Fibroblast of lung (primary cell): ENCODE measurements at regions not wholly inside any gene's neighbourhood (a gene's known extent, or its start where the extent isn't known, plus 50 kb on each side); places are given as distances from the start of the nearest gene placed in this dataset.

Experiments used
- DNase-seq, 2 donors: peaks; one replicate each; pipeline versions ENCODE4 v3.0.0 to v3.0.0-alpha.2; 2010; ENCODE audit warnings: low read depth in 2 of 2
- H2AFZ ChIP-seq: 2 replicates; pipeline ENCODE4 v1.5.1; 2012; ENCODE audit warnings: low read length, control low read depth, inconsistent platforms
- H3K27ac ChIP-seq: 2 replicates; pipeline ENCODE4 v1.5.1; 2011; ENCODE audit warnings: low read length, control low read depth; ENCODE audit not compliant: insufficient read depth
- H3K27me3 ChIP-seq: 2 replicates; pipeline ENCODE4 v1.5.1; 2011; ENCODE audit warnings: mild to moderate bottlenecking, low read length; ENCODE audit not compliant: control insufficient read depth, insufficient read depth
- H3K36me3 ChIP-seq: 2 replicates; pipeline ENCODE4 v1.5.1; 2011; ENCODE audit warnings: low read length; ENCODE audit not compliant: control insufficient read depth, insufficient read depth
- H3K4me1 ChIP-seq: 2 replicates; pipeline ENCODE4 v1.5.1; 2011; ENCODE audit warnings: low read length; ENCODE audit not compliant: control insufficient read depth, insufficient read depth; ENCODE audit errors: extremely low read depth
- H3K4me2 ChIP-seq: 2 replicates; pipeline ENCODE4 v1.5.1; 2011; ENCODE audit warnings: low read length, control low read depth; ENCODE audit not compliant: insufficient read depth; ENCODE audit errors: extremely low read depth
- H3K4me3 ChIP-seq, 4 experiments: fragments of 200-600 bp in 1 of 4; sonication (generic) in 1 of 4; replicated peaks in 1 of 4; 2 replicates each; pipeline ENCODE4 v1.5.1; 2011 to 2016; ENCODE audit warnings: low read length in 4 of 4, low read depth in 3 of 4, mild to moderate bottlenecking in 3 of 4, control low read depth in 2 of 4, inconsistent platforms in 1 of 4, mixed read lengths in 1 of 4; ENCODE audit not compliant: insufficient read depth in 1 of 4; ENCODE audit errors: control extremely low read depth in 1 of 4
- H3K79me2 ChIP-seq: 2 replicates; pipeline ENCODE4 v1.5.1; 2012; ENCODE audit warnings: mild to moderate bottlenecking, low read length, inconsistent platforms; ENCODE audit not compliant: control insufficient read depth, insufficient read depth
- H3K9ac ChIP-seq: 2 replicates; pipeline ENCODE4 v1.5.1; 2011; ENCODE audit warnings: mild to moderate bottlenecking, low read length, control low read depth; ENCODE audit not compliant: insufficient read depth
- H3K9me3 ChIP-seq: 2 replicates; pipeline ENCODE4 v1.5.1; 2012; ENCODE audit warnings: low read depth, low read length; ENCODE audit not compliant: control insufficient read depth, insufficient read depth
- H4K20me1 ChIP-seq: 2 replicates; pipeline ENCODE4 v1.5.1; 2011; ENCODE audit warnings: low read length; ENCODE audit not compliant: control insufficient read depth, insufficient read depth; ENCODE audit errors: extremely low read depth
- EZH2 ChIP-seq: IDR thresholded peaks from 2 replicates; pipeline ENCODE4 v1.5.1; 2012; ENCODE audit warnings: low read length, control low read depth, mild to moderate bottlenecking; ENCODE audit errors: missing control alignments
- TF ChIP-seq, protein P1 (sequence below), 2 donors: IDR thresholded peaks in 1 of 2; conservative IDR thresholded peaks in 1 of 2; 1 replicate in 1 of 2; 2 replicates in 1 of 2; pipeline ENCODE4 v1.5.1; 2011 to 2012; ENCODE audit warnings: low read length in 2 of 2, control low read depth in 1 of 2, inconsistent platforms in 1 of 2, low read depth in 1 of 2, mild to moderate bottlenecking in 1 of 2

DNA sequence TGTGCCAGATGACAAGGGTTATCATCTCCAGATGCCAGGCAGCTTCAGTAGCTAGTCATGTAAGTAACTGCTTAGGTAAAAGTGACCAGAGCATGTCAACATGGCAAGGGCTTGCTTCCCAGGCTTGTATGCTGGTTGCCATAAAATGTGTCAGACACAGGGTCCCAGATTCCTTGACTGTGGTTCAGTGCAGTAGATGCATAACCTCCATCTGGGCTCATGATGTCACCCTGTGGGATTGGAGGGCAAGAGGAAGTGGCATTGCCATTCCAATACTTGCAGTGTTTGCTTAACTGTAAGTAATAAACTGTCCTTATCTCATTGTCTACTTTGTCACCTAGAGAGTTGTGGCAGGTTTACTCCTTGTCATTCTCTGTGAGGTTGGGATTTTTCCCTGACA, 226.8 kb downstream of the PCDH17 start:
- Histone ChIP-seq H2AFZ (no peak overlapping the region), H4K20me1 (no peaks in the 10 kb centered on the region), H3K27ac (no peak overlapping the region), H3K4me2 (no peak overlapping the region), H3K79me2 (no peaks in the 10 kb centered on the region), H3K9me3 (no peaks in the 10 kb centered on the region), H3K9ac (no peak overlapping the region), H3K4me1 (no peaks in the 10 kb centered on the region), H3K36me3 (no peaks in the 10 kb centered on the region), H3K4me3 (no peak overlapping the region), H3K27me3 (no peaks in the 10 kb centered on the region)
- no peak for DNase-seq
- TF ChIP-seq, protein P1, sequence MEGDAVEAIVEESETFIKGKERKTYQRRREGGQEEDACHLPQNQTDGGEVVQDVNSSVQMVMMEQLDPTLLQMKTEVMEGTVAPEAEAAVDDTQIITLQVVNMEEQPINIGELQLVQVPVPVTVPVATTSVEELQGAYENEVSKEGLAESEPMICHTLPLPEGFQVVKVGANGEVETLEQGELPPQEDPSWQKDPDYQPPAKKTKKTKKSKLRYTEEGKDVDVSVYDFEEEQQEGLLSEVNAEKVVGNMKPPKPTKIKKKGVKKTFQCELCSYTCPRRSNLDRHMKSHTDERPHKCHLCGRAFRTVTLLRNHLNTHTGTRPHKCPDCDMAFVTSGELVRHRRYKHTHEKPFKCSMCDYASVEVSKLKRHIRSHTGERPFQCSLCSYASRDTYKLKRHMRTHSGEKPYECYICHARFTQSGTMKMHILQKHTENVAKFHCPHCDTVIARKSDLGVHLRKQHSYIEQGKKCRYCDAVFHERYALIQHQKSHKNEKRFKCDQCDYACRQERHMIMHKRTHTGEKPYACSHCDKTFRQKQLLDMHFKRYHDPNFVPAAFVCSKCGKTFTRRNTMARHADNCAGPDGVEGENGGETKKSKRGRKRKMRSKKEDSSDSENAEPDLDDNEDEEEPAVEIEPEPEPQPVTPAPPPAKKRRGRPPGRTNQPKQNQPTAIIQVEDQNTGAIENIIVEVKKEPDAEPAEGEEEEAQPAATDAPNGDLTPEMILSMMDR (conservative IDR thresholded peaks at IDR 0.05 in 1 of 2, IDR thresholded peaks at IDR 0.05 in 1 of 2; ENCODE audit: low read depth in 1 of 2, low read length in 2 of 2), result no peak

DNA sequence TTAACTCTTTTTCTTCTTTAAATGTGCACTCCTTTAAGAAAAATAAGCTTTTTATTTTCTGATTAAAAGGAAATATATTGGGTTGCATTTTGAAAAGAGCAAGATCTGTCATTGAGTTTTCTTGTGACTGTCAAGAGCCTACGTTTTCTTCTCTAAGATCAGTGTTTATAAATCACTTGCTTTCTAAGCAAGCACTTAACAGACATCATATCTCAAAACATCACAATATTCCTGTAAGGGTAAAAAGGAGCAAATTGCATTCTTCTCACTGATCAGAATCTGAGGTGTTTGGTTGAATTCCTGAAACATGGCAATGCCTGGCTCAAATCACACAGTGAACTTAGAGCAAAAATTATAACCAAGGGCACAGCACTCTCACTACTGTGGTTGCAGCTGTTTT, 231.3 kb downstream of the PCDH17 start:
- no peaks in the 10 kb centered on the region for H3K79me2 ChIP-seq
- no peaks in the 10 kb centered on the region for H4K20me1 ChIP-seq
- no peaks in the 10 kb centered on the region for H3K27me3 ChIP-seq
- H3K36me3 ChIP-seq, result no peaks in the 10 kb centered on the region
- no peak overlapping the region for H3K9ac ChIP-seq
- H3K27ac ChIP-seq, result no peak overlapping the region
- H2AFZ ChIP-seq, result no peak overlapping the region
- no peak overlapping the region for H3K4me2 ChIP-seq
- DNase-seq, result no peak
- H3K4me3 ChIP-seq, result no peak overlapping the region
- H3K9me3 ChIP-seq, result no peaks in the 10 kb centered on the region
- no peak for TF ChIP-seq EZH2
- TF ChIP-seq, protein P1 (conservative IDR thresholded peaks at IDR 0.05 in 1 of 2, IDR thresholded peaks at IDR 0.05 in 1 of 2; ENCODE audit: low read depth in 1 of 2, low read length in 2 of 2), result no peak
- no peaks in the 10 kb centered on the region for H3K4me1 ChIP-seq

DNA sequence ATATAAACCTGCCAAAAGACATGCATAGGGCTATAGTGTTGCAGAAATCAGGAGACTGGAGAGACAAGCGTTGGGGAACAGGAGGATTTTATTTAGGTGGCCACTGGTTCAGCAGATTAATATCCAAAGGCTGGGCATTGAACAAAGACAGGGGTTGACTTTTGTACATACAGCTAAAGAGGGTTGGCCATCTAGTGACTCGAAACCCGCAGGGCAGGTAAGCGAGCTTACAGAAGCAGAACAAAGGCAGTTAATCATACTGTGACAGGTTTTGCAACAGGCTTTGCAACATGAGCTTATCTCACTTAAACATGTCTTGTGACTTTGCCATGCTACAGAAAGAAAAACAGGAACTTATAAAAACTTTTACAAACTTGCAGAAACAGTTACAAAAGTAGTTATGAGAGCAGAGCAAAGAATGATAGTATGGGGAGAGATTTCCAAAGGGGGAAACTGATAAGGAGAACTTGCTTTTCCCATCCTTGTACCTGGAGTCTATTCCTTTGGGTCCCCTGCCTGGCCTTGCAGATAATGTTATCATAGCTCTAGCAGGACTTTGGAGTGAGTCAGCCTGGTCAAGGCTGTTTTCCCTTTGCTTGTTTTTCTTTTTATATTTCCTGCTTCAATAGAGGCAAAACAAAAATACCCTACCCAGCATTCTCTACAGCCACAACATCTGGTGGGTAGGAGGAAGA, 234.2 kb downstream of the PCDH17 start:
- H3K36me3 ChIP-seq, result no peaks in the 10 kb centered on the region
- no peaks in the 10 kb centered on the region for H3K79me2 ChIP-seq
- H3K4me2 ChIP-seq, result no peak overlapping the region
- H3K27ac ChIP-seq, result no peak overlapping the region
- DNase-seq, result no peak
- H3K4me1 ChIP-seq, result no peaks in the 10 kb centered on the region
- no peak overlapping the region for H3K9ac ChIP-seq
- no peaks in the 10 kb centered on the region for H3K9me3 ChIP-seq
- H4K20me1 ChIP-seq, result no peaks in the 10 kb centered on the region
- no peak overlapping the region for H2AFZ ChIP-seq
- no peak for TF ChIP-seq EZH2
- TF ChIP-seq, protein P1 (conservative IDR thresholded peaks at IDR 0.05 in 1 of 2, IDR thresholded peaks at IDR 0.05 in 1 of 2; ENCODE audit: low read depth in 1 of 2, low read length in 2 of 2), result no peak
- no peak overlapping the region for H3K4me3 ChIP-seq
- H3K27me3 ChIP-seq, result no peaks in the 10 kb centered on the region
